T-helper 17 cell (primary cell): ENCODE measurements at regions not wholly inside any gene's neighbourhood (a gene's known extent, or its start where the extent isn't known, plus 50 kb on each side); places are given as distances from the start of the nearest gene placed in this dataset.

Source experiments
- ATAC-seq: fragments of 150-1000 bp; cut with Tn5 transposase; 2 replicates; pipeline ENCODE4 v1.10.0; 2021; ENCODE audit warnings: mild to moderate bottlenecking, moderate library complexity
- DNase-seq, 3 donors: peaks; one replicate each; pipeline versions ENCODE4 v3.0.0 to v3.0.0-alpha.2; 2020 to 2021
- H3K9me3 ChIP-seq: one replicate; pipeline ENCODE4 v1.7.0; 2013; ENCODE audit warnings: low read length, mild to moderate bottlenecking; ENCODE audit not compliant: control insufficient read depth, poor library complexity, severe bottlenecking
- H3K27ac Mint-ChIP-seq: one replicate; pipeline ENCODE4 v1.8.0; 2022; ENCODE audit warnings: mild to moderate bottlenecking, moderate library complexity, mixed read lengths
- H3K27me3 Mint-ChIP-seq: one replicate; pipeline ENCODE4 v1.8.0; 2022; ENCODE audit warnings: mixed read lengths
- H3K36me3 Mint-ChIP-seq: one replicate; pipeline ENCODE4 v1.8.0; 2022; ENCODE audit warnings: low read depth, mixed read lengths
- H3K4me1 Mint-ChIP-seq: one replicate; pipeline ENCODE4 v1.8.0; 2022; ENCODE audit warnings: mild to moderate bottlenecking, mixed read lengths
- H3K4me3 Mint-ChIP-seq: one replicate; pipeline ENCODE4 v1.8.0; 2022; ENCODE audit warnings: mild to moderate bottlenecking, moderate library complexity, mixed read lengths

DNA sequence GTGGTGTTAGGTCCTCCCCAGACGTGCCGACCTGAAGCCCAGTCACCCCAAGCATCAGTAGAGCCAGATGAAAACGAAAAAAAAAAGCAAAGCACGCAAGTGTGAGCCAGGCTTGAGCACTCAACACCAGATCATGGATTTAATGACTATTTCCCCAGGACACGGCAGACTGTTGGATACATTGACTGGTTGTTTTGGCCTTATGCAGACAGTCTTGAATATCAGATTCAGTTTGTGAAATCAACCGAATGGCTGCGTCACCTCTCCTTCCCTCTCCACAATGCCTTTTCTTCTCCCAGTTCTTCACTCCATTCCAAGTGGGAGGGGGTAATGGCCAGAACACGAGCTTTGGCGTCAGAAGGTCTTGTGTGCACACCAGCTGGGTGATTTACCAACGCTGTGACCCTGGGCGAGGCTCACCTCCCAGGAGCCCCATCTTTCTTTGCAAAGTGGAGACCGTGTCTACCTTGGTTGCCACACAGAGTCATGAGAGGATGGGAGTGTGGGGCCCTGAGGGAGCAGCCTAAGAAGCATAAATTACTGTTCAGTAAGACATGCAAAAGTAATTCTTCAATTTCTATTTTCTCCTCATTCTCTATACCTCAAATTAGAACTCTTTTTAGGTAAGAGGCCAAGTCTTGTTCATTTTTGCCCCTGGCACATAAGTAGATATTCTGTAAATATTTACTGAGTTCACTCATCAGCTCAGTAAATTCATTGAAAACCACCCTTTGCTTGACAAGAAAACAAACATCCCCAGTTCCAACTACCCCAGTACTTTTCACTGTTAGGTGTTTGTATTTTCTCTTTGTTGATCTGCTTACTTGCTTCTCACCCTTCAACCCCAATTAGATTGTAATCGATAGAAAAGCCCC is 181.1 kb upstream of the COPS8 start:
- Mint-ChIP-seq H3K27me3 (peaks cover 67% of the 10 kb centered on the region), H3K4me3 (no peak overlapping the region), H3K4me1 (no peaks in the 10 kb centered on the region), H3K36me3 (no peaks in the 10 kb centered on the region), H3K27ac (no peak overlapping the region)
- H3K9me3 ChIP-seq = no peaks in the 10 kb centered on the region
- DNase-seq (no peak), ATAC-seq (no peak)

DNA sequence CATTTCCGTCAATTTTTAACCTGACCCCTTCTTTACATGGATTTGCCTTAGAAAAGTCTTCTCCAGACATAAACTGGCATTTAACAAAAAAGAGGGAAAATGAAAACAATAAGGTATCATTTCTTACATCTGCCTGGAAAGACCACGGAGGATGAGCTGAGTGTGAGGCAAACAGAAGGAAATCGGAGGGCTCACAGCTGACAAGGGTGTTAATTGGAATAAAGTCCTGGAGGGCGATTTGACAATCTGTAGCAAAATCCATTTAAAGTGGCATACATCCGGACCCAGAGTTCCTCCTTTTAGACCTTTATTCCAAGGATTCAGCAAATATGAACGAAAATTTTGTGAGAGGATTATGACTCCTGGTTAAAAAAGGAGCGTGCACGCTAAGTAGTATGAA is 179.7 kb upstream of the COPS8 start:
- Mint-ChIP-seq H3K27ac (no peak overlapping the region), H3K4me3 (no peak overlapping the region), H3K4me1 (no peaks in the 10 kb centered on the region), H3K27me3 (peaks cover 62% of the 10 kb centered on the region), H3K36me3 (no peaks in the 10 kb centered on the region)
- DNase-seq = no peak
- H3K9me3 ChIP-seq = no peaks in the 10 kb centered on the region
- no peak for ATAC-seq

DNA sequence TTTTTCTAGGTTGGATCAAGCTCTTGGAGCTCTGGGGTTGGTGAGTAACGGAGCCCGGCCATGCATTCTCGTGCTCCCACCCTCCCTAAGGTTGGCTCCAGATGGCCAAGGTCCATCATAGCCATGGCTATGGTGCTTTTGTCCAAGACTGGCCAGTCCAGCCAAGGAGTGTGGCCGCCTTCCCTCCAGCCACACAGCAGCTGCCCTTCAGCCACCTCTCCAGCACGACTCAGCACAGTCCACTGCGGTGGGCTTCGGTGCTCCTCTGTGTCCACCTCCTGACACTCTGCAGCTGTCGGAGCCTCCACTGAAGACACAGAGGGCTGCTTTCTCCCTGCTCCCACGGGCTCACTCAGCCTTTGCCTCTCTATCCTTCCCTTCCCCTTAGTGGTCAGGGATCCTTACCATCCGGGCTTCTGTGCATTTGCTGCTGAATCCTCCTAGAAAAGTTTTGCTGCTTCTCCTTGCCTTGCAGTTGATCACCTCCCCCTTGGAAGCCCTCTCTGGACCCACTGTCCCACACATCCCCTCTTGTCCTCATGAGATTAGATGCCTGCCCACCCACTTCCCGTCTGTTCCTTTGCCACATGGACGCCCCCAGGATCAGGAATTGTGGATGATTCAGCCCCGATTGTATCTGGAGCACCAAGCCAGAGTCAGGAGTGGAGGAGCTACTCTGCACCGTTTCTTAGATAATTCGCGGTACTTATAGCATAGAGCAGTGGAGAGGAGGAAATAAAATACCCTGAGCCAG is 177.1 kb upstream of the COPS8 start:
- DNase-seq = no peak
- no peak overlapping the region for H3K27ac Mint-ChIP-seq
- no peak overlapping the region for H3K4me3 Mint-ChIP-seq
- no peak for ATAC-seq
- H3K27me3 Mint-ChIP-seq = peaks cover 50% of the 10 kb centered on the region
- H3K4me1 Mint-ChIP-seq = no peaks in the 10 kb centered on the region
- peaks cover 3% of the 10 kb centered on the region for H3K36me3 Mint-ChIP-seq
- H3K9me3 ChIP-seq = no peaks in the 10 kb centered on the region

DNA sequence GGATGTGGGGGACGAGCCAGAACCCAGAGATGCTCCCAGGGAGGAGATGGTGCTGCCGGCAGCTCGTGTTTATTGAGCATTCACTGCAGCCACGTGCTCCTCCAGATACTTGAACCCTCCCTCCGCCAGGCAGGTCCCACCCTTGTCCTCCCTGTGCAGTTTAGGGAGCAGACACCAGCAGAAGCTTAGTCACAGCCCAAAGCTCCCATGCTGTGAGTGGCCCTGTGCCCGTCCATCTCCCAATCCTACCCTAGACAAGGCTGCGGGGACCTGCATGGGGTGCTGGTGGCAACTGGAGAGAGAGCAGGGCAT is 176.5 kb upstream of the COPS8 start:
- Mint-ChIP-seq H3K4me3 (no peak overlapping the region), H3K36me3 (peaks cover 3% of the 10 kb centered on the region), H3K4me1 (no peaks in the 10 kb centered on the region), H3K27me3 (peaks cover 46% of the 10 kb centered on the region), H3K27ac (no peak overlapping the region)
- H3K9me3 ChIP-seq = no peaks in the 10 kb centered on the region
- no peak for ATAC-seq
- no peak for DNase-seq

DNA sequence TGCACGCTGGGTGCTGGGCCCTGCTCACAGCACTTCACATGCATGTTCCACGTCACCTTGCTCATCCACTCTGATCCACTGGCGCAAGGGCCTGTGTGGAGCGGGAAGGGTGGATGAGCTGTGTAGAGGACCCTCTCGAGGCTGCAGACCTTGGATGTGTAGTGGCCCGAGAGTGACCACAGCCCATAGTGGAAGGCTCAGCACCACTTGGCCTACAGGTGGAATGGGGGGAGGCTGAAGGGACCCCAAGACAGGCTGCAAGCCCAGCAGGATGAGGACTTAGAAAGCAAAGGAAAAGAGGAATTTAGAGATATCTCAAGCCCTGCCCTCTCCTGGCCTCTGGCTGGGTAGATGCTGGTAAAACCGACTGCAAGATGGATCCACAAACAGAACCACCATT is 175.9 kb upstream of the COPS8 start:
- Mint-ChIP-seq H3K27me3 (peaks cover 44% of the 10 kb centered on the region), H3K36me3 (peaks cover 3% of the 10 kb centered on the region), H3K4me1 (no peaks in the 10 kb centered on the region), H3K27ac (no peak overlapping the region), H3K4me3 (no peak overlapping the region)
- H3K9me3 ChIP-seq = no peaks in the 10 kb centered on the region
- DNase-seq (no peak), ATAC-seq (no peak)

DNA sequence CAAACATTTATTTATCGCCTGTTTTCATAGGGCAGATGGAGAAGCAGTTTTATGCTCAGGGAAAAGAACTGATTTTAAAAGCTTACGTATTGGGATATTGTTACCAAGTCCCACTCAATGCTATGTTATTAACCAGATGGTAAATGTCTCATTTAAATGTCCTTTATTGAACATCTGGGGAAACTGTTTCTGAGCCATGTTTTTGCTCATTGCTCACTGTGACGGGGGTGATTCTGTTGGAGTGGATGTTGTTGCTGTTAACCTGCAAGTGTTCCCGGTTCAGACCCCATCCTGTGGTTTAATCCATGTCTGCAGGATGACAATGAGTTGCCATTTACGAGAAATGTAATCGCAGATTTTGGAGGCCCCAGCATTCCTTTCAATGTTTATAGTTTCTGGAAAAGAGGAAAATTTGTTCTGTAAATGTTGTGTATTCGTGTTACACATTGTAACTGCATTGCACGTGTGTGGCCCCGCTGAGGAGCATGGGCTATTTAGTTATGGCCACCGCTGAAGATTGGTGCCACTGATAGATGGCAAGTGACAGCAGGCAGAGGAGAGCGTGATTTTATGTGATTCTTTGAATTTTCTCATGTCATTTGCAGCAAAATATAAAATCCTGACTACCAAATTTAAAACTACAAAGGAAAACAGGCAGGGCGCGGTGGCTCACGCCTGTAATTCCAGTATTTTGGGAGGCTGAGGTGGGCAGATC is 174.8 kb upstream of the COPS8 start:
- ATAC-seq = no peak
- Mint-ChIP-seq H3K36me3 (peaks cover 3% of the 10 kb centered on the region), H3K27ac (no peak overlapping the region), H3K4me3 (no peak overlapping the region), H3K27me3 (peaks cover 45% of the 10 kb centered on the region), H3K4me1 (no peaks in the 10 kb centered on the region)
- no peaks in the 10 kb centered on the region for H3K9me3 ChIP-seq
- DNase-seq = no peak

DNA sequence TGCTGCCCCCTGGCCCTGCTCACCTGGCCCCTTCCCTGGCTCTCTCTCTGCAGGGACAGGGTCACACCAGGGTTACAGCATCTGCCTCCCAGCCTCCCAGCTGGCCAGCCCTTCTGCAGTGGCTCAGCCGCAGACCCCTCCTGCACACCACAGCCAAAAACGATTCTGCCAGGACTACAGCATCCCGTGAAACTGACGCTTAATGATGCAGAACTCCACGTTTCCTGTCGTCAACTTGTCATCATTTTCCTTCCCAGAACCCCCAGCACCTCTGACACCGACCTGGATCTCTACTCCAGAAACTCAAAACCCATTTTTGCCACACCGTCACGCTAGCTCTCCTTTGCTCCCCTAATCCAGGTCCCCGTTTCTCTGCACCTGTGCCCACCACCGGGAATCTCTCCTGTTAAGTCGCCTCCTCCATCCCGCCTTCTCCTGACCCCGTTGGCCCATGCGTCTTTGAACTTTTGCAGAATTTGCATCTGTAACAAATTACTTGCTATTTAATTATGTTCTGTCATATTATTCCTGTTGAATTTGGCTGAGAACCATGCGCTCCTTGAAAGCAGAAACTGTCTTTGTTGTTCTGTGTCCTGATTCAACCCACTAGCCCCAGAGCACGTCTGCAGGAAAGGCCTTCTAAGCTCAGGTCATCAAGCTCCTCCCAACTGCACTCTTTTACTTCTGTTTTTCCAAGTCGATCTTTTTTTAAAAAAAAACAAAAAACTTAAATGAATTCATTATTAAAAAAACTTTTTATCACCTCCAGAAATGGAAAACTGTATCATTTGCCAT is 173.2 kb upstream of the COPS8 start:
- no peak for ATAC-seq
- Mint-ChIP-seq H3K36me3 (peaks cover 3% of the 10 kb centered on the region), H3K27ac (no peak overlapping the region)

DNA sequence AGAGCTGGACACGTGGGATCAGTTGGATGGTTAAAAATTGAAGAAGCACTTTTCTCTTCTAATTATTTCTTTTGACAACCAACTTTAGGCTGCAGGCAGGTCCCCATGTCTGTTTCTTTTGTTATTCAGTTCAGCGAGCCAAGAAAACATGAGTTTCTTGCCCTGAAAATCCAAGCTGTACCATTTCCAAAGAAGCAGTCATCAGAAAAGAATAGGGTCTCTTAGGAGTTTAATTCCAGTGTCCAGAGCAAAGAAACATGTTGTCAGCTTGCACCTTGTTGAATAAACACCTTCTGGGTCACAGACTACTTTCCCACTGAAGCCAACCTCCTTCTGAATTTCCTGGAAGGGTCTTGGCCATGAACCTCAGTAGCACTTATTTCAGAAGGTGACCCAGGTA is 170.5 kb upstream of the COPS8 start:
- Mint-ChIP-seq H3K27me3 (peaks cover 57% of the 10 kb centered on the region), H3K4me1 (no peaks in the 10 kb centered on the region), H3K36me3 (peaks cover 6% of the 10 kb centered on the region), H3K4me3 (no peak overlapping the region), H3K27ac (no peak overlapping the region)
- H3K9me3 ChIP-seq = no peaks in the 10 kb centered on the region
- no peak for ATAC-seq
- no peak for DNase-seq

More for the DNA sequence above, 173.2 kb upstream of the COPS8 start:
- no peak overlapping the region for H3K4me3 Mint-ChIP-seq
- H3K9me3 ChIP-seq = no peaks in the 10 kb centered on the region
- H3K27me3 Mint-ChIP-seq = peaks cover 48% of the 10 kb centered on the region
- DNase-seq = no peak
- no peaks in the 10 kb centered on the region for H3K4me1 Mint-ChIP-seq

DNA sequence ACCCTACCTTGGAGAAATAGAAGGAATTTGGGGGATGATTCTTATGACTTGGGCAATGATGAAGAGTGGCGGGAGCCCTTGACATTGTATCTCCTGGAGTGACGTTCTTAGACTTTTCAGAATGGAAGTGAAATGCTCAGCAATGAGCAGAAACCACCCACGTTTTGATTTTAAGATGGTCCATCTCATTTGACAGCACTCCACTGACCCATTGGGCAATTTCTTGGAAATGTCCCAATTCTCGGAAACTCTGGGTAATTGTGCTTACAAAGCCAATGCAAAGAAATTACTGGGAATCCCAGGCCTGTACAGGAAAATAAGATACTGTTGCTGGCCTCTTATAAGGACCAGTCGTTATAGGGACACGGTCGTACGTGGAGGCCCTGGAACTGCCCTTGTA is 170.0 kb upstream of the COPS8 start:
- H3K36me3 Mint-ChIP-seq = peaks cover 6% of the 10 kb centered on the region
- H3K4me3 Mint-ChIP-seq = no peak overlapping the region
- H3K27ac Mint-ChIP-seq = no peak overlapping the region
- peaks cover 59% of the 10 kb centered on the region for H3K27me3 Mint-ChIP-seq
- no peak for DNase-seq
- no peaks in the 10 kb centered on the region for H3K9me3 ChIP-seq
- H3K4me1 Mint-ChIP-seq = no peaks in the 10 kb centered on the region
- no peak for ATAC-seq

DNA sequence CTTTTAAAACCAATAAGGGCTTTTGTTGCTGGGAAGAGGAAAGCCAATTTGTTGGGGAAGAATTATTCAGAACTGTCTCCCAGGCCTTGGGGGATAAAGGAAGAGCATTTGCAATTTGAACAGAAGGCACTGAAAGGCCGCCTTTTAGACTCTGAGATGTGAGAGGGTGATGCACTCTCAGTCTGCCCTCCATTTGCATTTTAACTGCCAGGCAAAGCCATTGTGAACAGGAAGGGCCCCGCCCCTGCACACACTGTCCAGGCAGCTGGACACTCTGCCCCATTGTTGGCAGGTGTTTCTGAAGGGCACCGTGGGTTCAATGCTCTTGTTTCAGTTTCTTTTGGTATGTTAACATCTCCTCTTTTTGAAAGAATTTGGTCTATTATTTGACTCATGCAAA is 169.5 kb upstream of the COPS8 start:
- DNase-seq (no peak), ATAC-seq (no peak)
- peaks cover 57% of the 10 kb centered on the region for H3K27me3 Mint-ChIP-seq
- peaks cover 6% of the 10 kb centered on the region for H3K36me3 Mint-ChIP-seq
- H3K9me3 ChIP-seq = no peaks in the 10 kb centered on the region
- H3K4me1 Mint-ChIP-seq = no peaks in the 10 kb centered on the region
- H3K4me3 Mint-ChIP-seq = no peak overlapping the region
- H3K27ac Mint-ChIP-seq = no peak overlapping the region

DNA sequence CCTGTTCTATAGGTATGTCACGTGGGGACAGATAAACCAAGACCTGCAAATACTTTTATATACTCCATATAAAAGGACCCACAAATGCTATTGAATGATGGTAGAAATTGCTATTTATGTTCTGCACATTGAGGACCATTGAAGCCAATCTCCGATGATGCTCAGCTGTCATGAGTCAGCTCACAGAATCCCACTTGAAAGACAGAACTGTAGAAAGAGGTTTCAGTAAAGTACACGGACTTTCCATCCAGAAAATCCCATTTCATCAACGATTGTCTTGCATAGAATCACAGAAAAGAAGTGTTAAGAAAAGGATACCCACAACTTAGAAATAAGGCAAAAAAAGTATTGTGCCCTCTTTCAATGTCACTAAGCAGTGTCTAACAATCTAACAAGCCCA is 169.0 kb upstream of the COPS8 start:
- peaks cover 56% of the 10 kb centered on the region for H3K27me3 Mint-ChIP-seq
- DNase-seq (no peak), ATAC-seq (no peak)
- H3K27ac Mint-ChIP-seq = no peak overlapping the region
- H3K9me3 ChIP-seq = no peaks in the 10 kb centered on the region
- peaks cover 6% of the 10 kb centered on the region for H3K36me3 Mint-ChIP-seq
- no peak overlapping the region for H3K4me3 Mint-ChIP-seq
- H3K4me1 Mint-ChIP-seq = no peaks in the 10 kb centered on the region

DNA sequence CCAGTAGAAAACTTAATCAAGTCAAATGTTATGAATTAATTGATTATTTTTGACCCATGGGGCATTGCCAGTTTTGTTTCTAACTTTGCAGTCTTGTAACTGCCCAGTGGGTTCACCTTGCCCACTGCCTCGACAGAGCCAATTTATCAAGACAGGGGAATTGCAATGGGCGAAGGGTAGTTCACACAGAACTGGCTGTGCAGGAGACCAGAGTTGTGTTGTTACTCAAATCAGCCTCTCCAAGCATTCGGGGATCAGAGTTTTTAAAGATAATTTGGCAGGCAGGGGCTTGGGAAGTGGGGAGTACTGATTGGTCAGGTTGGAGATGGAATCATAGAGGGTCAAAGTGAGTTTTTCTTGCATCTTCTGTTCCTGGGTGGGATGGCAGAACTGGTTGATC is 168.5 kb upstream of the COPS8 start:
- H3K27ac Mint-ChIP-seq = no peak overlapping the region
- ATAC-seq = no peak
- peaks cover 6% of the 10 kb centered on the region for H3K36me3 Mint-ChIP-seq
- H3K27me3 Mint-ChIP-seq = peaks cover 56% of the 10 kb centered on the region
- H3K9me3 ChIP-seq = no peaks in the 10 kb centered on the region
- H3K4me3 Mint-ChIP-seq = no peak overlapping the region
- no peak for DNase-seq
- H3K4me1 Mint-ChIP-seq = no peaks in the 10 kb centered on the region

DNA sequence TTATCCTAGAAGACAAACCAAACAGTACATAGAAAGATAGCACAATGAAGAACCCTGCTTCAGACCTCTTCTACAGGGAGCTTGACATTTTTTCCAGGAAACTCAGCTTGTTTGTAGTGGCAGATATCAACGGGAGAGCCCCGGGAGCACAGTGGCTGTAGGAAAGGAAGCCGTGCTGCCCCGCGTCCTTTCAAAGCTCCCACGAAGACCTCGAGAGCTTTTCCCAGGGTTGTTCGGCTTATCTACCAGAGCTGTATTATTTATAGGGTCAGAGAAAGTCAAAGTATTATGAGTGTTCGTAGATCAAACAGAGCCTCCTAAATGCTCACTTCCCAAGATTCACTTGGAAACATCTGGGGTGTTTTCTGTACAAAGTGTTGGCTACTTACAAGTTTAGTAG is 167.1 kb upstream of the COPS8 start:
- H3K4me1 Mint-ChIP-seq = no peaks in the 10 kb centered on the region

More for the DNA sequence above, 167.1 kb upstream of the COPS8 start:
- no peak overlapping the region for H3K4me3 Mint-ChIP-seq
- H3K27ac Mint-ChIP-seq = no peak overlapping the region
- ATAC-seq = no peak
- peaks cover 48% of the 10 kb centered on the region for H3K27me3 Mint-ChIP-seq
- no peaks in the 10 kb centered on the region for H3K9me3 ChIP-seq
- peaks cover 3% of the 10 kb centered on the region for H3K36me3 Mint-ChIP-seq
- DNase-seq = no peak
